Astrocyte of the spinal cord (primary cell): ENCODE measurements at regions not wholly inside any gene's neighbourhood (a gene's known extent, or its start where the extent isn't known, plus 50 kb on each side); places are given as distances from the start of the nearest gene placed in this dataset.

Experiments
- DNase-seq: peaks from one replicate; pipeline ENCODE4 v3.0.0; 2011; ENCODE audit warnings: low read depth, low spot score
- H3K4me3 ChIP-seq: 2 replicates; pipeline ENCODE4 v1.5.1; 2011; ENCODE audit warnings: low read depth, mild to moderate bottlenecking, low read length, moderate library complexity
- in situ Hi-C: cut with HindIII; loops from 2 replicates; pipeline ENCODE4 v1.10.0; 2017; ENCODE audit warnings: low sequenced_read_pairs
- TF ChIP-seq, protein P1 (sequence below): IDR thresholded peaks from 2 replicates; pipeline ENCODE4 v1.5.1; 2012; ENCODE audit warnings: low read depth, mild to moderate bottlenecking, low read length, inconsistent platforms

DNA sequence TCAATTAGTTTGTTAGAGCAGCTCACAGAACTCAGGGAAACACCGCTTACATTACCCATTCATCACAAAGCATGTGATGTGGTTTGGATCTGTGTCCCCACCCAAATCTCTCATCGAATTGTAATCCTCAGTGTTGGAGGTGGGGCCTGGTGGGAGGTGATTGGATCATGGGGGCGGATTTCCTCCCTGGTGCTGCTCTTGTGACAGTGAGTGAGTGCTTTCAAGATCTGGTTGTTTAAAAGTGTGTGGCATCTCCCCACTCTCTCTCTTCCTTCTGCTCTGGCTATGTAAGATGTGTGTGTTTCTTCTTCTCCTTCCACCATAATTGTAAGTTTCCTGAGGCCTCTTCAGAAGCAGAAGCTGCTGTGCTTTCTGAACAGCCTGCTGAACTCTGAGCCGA lies 63.5 kb upstream of the AGPS start:
- in situ Hi-C loops: no loop called here
- no peak for DNase-seq
- TF ChIP-seq, protein P1, sequence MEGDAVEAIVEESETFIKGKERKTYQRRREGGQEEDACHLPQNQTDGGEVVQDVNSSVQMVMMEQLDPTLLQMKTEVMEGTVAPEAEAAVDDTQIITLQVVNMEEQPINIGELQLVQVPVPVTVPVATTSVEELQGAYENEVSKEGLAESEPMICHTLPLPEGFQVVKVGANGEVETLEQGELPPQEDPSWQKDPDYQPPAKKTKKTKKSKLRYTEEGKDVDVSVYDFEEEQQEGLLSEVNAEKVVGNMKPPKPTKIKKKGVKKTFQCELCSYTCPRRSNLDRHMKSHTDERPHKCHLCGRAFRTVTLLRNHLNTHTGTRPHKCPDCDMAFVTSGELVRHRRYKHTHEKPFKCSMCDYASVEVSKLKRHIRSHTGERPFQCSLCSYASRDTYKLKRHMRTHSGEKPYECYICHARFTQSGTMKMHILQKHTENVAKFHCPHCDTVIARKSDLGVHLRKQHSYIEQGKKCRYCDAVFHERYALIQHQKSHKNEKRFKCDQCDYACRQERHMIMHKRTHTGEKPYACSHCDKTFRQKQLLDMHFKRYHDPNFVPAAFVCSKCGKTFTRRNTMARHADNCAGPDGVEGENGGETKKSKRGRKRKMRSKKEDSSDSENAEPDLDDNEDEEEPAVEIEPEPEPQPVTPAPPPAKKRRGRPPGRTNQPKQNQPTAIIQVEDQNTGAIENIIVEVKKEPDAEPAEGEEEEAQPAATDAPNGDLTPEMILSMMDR: no peak
- H3K4me3 ChIP-seq: no peak overlapping the region

DNA sequence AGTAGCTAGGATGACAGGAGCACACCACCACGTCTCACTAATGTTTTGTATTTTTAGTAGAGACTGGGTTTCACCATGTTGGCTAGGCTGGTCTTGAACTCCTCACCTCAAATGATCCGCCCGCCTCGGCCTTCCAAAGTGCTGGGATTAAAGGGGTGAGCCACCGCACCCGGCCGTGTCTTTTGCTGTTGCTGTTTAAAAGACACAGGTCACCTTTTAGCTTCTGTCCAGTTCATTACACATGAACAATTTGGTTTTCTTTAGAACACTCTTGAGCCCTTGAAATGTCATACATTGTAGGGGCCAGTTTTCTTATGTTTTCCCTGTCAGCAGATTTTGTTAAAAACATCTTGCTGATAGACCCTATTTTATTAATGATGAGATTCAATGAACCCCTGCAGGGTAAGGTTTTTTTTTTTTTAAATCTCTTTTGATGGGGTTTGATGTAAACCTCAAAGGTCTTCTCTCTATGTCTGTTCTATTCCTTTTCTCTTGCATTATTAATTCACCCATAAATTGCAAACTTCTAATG lies 61.0 kb upstream of the AGPS start:
- TF ChIP-seq, protein P1: no peak
- in situ Hi-C loops: no loop called here
- H3K4me3 ChIP-seq: no peak overlapping the region
- DNase-seq: no peak

DNA sequence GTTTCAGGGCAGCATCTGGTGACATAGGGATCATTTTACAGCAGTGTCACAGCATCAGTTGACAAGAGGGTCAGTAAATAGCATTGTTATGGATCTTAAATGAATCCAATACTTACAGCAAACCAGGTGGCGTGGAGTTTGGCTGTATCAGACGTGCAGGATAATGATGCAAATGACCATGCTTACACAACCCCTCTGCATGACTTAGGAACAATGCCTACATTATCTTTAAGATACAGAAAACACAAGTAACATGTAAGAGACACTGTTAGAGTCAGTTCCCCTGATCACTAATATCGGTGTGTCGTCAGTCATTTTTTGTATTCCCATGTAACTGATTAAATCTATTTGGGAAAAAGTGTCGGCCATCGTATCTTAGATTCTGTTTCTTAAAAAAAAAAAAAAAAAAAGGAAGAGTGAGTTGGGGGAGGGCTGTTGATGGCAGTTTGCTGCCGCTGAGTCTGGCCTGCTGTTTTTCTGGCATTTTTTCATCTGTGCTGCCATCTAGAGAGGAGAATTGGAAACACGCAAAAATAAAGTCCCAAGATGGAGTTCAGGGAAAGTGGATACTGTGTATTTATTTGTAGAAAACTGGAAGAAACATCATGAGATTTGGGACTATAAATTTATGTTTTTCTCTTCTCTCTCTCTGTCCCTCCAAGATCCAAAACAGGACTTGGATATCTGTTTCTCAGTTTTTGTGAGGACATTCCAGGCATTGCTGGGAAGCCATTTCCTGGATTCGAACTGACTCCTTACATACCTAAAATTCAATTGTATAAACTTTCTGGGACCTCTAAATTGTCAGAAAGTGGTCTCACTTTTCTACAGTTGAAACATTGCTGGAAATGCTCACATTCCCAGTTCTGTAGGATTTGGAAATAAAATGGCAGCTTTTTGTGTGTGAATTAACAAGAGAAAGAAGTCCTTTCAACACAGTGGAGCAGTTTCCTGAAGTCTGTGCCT lies 60.3 kb upstream of the AGPS start:
- peak; percentile 83 for DNase-seq

DNA sequence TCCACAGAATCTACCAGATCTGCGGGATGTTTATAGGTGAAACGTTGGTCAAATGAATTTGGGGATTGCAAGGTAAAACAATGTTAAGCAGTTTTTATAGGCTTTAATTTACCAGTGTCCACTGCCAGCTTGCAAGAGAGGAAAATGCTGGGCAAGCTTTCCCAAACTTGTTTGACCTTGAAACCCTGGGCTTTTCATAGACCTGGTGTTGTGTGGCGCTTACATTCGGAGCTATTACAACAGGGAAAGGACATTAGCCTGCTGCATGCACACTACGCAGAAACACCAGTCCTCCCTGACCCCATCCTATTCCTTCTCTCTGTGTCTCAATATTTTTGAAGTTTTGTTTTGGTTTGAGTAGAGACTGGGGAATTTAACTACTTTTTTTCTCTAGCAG lies 59.6 kb upstream of the AGPS start:
- TF ChIP-seq, protein P1: no peak
- in situ Hi-C loops: no loop called here
- no peak for DNase-seq
- no peak overlapping the region for H3K4me3 ChIP-seq

More for the DNA sequence above, 60.3 kb upstream of the AGPS start:
- in situ Hi-C loops: no loop called here
- no peak overlapping the region for H3K4me3 ChIP-seq
- TF ChIP-seq, protein P1: peak; percentile 63

DNA sequence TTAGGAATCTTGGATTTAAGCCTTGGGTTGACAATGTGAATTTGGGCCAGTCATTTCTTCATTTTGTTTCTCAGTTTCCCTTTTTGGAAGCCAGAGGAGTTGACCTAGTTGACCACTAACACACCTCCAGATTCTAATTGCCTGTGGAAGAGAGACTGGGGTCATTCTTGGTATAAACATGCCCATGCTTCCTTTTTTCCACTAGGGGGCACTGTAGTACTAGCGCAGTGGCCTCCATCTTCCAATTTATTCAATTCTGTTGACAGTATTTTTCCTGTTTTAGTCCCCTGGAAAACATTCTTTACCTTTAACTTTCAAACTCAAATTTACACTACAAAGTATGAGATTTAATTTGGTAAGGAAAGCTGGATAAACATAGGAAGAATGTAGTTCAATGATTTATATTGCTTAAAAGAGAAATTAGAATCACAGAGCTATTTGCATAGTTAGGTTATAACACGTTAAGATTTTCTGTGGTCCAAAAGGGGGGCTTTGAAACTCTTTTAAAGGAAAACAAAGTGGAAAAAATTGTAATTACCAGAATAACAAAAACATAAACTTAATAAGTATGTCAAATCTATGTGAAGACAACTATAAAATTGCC lies 57.5 kb upstream of the AGPS start:
- in situ Hi-C loops: no loop called here
- no peak overlapping the region for H3K4me3 ChIP-seq
- TF ChIP-seq, protein P1: peak; percentile 90
- peak; percentile 49 for DNase-seq

DNA sequence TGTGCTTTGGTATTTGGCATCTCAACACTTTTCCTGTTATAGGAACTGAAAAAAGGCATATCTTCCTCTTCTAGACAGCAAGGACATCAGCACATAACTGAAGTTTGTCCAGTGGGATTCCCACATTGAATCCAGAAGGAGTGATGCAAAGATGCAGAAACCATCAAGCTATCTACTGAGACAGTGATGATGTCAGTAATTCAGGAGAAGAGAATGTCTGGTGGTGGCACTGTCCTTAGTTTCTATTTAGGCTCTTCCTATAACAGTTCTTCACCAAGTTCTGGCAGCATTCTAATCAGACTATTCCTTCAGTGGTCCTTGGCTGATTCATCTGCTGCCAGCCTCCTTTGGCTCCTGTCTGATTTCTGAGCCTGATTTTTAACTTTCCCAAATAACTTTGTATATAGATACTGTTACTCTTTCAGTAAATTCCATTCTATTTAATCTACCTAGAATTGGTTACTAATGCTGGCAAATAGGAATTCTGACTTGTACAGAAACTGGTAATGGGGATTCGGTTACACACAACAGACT lies 56.6 kb upstream of the AGPS start:
- TF ChIP-seq, protein P1: no peak

More for the DNA sequence above, 56.6 kb upstream of the AGPS start:
- in situ Hi-C loops: no loop called here
- DNase-seq: no peak
- H3K4me3 ChIP-seq: no peak overlapping the region
